Osteoblast (primary cell): ENCODE measurements at regions not wholly inside any gene's neighbourhood (a gene's known extent, or its start where the extent isn't known, plus 50 kb on each side); places are given as distances from the start of the nearest gene placed in this dataset.
"Not testable (repeated sequence)": the region's sequence is repeated elsewhere in the genome, so short reads cannot be mapped to it uniquely, and the experiment has no call there.

Experiments
- DNase-seq: peaks from one replicate; pipeline ENCODE4 v3.0.0; 2011; ENCODE audit warnings: low spot score, mixed read lengths; ENCODE audit not compliant: insufficient read length; ENCODE audit errors: missing footprints
- H2AFZ ChIP-seq: 2 replicates; pipeline ENCODE4 v1.6.0; 2011; ENCODE audit warnings: mild to moderate bottlenecking, low read length
- H3K27ac ChIP-seq: 2 replicates; pipeline ENCODE4 v1.5.1; 2011; ENCODE audit warnings: mild to moderate bottlenecking, low read depth, low read length, moderate library complexity
- H3K27me3 ChIP-seq: 2 replicates; pipeline ENCODE4 v1.6.0; 2012; ENCODE audit warnings: mild to moderate bottlenecking, control low read depth, inconsistent platforms, low read length, moderate library complexity; ENCODE audit not compliant: insufficient read depth
- H3K36me3 ChIP-seq: 2 replicates; pipeline ENCODE4 v1.5.1; 2011; ENCODE audit warnings: mild to moderate bottlenecking, low read length, control low read depth, moderate library complexity; ENCODE audit not compliant: insufficient read depth
- H3K4me1 ChIP-seq: 2 replicates; pipeline ENCODE4 v1.5.1; 2011; ENCODE audit warnings: mild to moderate bottlenecking, low read length, control low read depth, moderate library complexity; ENCODE audit not compliant: insufficient read depth
- H3K4me2 ChIP-seq: 2 replicates; pipeline ENCODE4 v1.6.0; 2011; ENCODE audit warnings: mild to moderate bottlenecking, low read length; ENCODE audit not compliant: insufficient read depth
- H3K4me3 ChIP-seq: fragments of 200-600 bp; sonication (generic); 3 replicates; pipeline ENCODE4 v1.5.1; 2012; ENCODE audit warnings: mild to moderate bottlenecking, low read length, inconsistent platforms; ENCODE audit not compliant: insufficient read depth
- H3K79me2 ChIP-seq: 2 replicates; pipeline ENCODE4 v1.6.0; 2012; ENCODE audit warnings: mild to moderate bottlenecking, low read length, control low read depth, inconsistent platforms; ENCODE audit not compliant: insufficient read depth
- H3K9me3 ChIP-seq: 2 replicates; pipeline ENCODE4 v1.5.1; 2011; ENCODE audit warnings: low read depth, low read length, control low read depth
- H4K20me1 ChIP-seq: 2 replicates; pipeline ENCODE4 v1.6.0; 2012; ENCODE audit warnings: mild to moderate bottlenecking, low read length, control low read depth; ENCODE audit not compliant: insufficient read depth
- TF ChIP-seq, protein P1 (sequence below): IDR thresholded peaks from 2 replicates; pipeline ENCODE4 v1.5.1; 2011; ENCODE audit warnings: mild to moderate bottlenecking, low read depth, low read length, moderate library complexity; ENCODE audit errors: extremely low read depth

GRCh38 chr12:32021346-32021773 is 62.1 kb downstream of the RESF1 start:
- no peak overlapping the region for H3K4me2 ChIP-seq
- H3K4me1 ChIP-seq: no peaks in the 10 kb centered on the region
- no peak overlapping the region for H3K4me3 ChIP-seq
- no peaks in the 10 kb centered on the region for H3K79me2 ChIP-seq
- no peaks in the 10 kb centered on the region for H4K20me1 ChIP-seq
- H3K27ac ChIP-seq: no peak overlapping the region
- no peaks in the 10 kb centered on the region for H3K9me3 ChIP-seq
- DNase-seq: no peak
- no peaks in the 10 kb centered on the region for H3K27me3 ChIP-seq
- no peaks in the 10 kb centered on the region for H3K36me3 ChIP-seq
- no peak overlapping the region for H2AFZ ChIP-seq
- TF ChIP-seq, protein P1, sequence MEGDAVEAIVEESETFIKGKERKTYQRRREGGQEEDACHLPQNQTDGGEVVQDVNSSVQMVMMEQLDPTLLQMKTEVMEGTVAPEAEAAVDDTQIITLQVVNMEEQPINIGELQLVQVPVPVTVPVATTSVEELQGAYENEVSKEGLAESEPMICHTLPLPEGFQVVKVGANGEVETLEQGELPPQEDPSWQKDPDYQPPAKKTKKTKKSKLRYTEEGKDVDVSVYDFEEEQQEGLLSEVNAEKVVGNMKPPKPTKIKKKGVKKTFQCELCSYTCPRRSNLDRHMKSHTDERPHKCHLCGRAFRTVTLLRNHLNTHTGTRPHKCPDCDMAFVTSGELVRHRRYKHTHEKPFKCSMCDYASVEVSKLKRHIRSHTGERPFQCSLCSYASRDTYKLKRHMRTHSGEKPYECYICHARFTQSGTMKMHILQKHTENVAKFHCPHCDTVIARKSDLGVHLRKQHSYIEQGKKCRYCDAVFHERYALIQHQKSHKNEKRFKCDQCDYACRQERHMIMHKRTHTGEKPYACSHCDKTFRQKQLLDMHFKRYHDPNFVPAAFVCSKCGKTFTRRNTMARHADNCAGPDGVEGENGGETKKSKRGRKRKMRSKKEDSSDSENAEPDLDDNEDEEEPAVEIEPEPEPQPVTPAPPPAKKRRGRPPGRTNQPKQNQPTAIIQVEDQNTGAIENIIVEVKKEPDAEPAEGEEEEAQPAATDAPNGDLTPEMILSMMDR: no peak

DNA sequence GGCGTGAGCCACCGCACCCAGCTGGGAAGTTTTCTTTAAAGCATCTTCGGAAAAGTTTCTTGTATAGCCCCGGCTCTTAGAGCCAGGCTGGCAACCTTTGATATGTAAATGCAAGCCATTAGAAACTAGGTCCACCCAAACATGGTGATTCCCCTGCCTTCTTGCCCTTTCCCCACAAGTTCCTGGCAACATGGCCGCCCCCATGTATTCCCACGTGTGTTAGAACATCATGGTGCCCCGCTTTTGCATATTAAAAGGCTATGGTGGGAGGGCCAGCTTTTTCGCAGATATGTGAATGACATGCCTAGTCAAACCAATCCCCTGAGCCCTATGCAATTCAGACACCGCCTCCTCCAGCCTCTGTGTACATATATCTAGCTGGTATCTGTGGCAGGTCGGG is 63.2 kb downstream of the RESF1 start:
- not testable (repeated sequence) for H3K79me2 ChIP-seq, H2AFZ ChIP-seq, H3K36me3 ChIP-seq, DNase-seq, H3K4me2 ChIP-seq, H3K27ac ChIP-seq, H3K9me3 ChIP-seq, H3K4me1 ChIP-seq, H3K27me3 ChIP-seq, H4K20me1 ChIP-seq, H3K4me3 ChIP-seq

DNA sequence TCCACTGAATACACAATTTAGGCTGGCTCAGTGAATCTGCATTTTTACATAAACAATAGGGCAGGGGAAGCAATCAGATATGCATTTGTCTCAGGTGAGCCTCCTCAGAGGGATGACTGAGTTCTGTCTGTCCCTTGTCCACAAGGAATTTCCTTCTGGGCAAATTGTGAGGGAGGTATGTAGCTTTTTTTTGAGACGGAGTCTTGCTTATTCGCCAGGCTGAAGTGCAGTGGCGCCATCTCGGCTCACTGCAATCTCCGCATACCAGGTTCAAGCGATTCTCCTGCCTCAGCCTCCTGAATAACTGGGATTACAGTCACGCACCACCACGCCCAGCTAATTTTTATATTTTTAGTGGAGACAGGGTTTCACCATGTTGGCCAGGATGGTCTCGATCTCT is 64.6 kb downstream of the RESF1 start:
- H3K27ac ChIP-seq, H3K27me3 ChIP-seq, H3K4me2 ChIP-seq, H3K79me2 ChIP-seq, H2AFZ ChIP-seq, H3K4me1 ChIP-seq, H3K9me3 ChIP-seq, H3K36me3 ChIP-seq, H3K4me3 ChIP-seq, DNase-seq, H4K20me1 ChIP-seq: not testable (repeated sequence)

DNA sequence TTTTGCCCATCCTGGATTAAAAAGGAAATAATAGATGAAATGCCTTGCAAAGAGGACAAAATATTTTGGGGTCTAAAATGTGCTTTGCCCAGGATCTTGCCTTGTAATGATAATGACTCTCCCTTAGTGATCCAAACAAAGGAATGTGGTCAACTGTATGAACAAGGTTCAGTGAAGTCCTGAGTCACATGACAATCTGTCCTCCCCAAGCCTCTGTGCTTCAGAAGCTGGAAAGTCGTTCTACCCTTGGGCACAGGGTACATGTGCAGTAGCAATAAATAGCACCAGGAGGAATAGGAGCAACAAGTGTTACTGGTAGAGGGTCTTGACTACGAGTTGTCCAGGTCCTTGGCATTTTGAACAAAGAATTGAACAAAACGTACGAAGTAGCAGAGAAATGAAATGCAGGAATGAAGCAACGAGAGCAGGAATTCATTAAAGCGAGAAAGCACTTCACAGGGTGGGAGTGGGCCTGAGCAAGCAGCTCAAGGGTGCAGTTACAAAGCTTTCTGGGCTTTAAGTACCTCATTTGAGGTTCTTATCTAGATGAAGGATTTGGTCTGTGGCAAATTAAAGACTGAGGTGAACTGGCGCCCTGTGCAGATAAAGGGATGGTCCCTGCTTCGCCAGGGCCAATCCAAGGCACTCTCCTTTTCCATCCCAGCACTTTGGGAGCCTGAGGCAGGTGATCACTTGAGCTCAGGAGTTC is 65.8 kb downstream of the RESF1 start:
- H2AFZ ChIP-seq: no peak overlapping the region
- no peaks in the 10 kb centered on the region for H3K79me2 ChIP-seq
- TF ChIP-seq, protein P1: no peak
- H3K9me3 ChIP-seq: no peaks in the 10 kb centered on the region
- H3K4me1 ChIP-seq: no peaks in the 10 kb centered on the region
- no peaks in the 10 kb centered on the region for H3K36me3 ChIP-seq
- no peak overlapping the region for H3K4me2 ChIP-seq
- no peak overlapping the region for H3K4me3 ChIP-seq
- H3K27me3 ChIP-seq: no peaks in the 10 kb centered on the region
- no peak for DNase-seq
- no peak overlapping the region for H3K27ac ChIP-seq
- H4K20me1 ChIP-seq: no peaks in the 10 kb centered on the region

- Histone ChIP-seq H3K79me2 (no peaks in the 10 kb centered on the region), H2AFZ (no peak overlapping the region), H3K4me1 (no peaks in the 10 kb centered on the region), H3K27ac (no peak overlapping the region), H3K4me2 (no peak overlapping the region), H3K36me3 (no peaks in the 10 kb centered on the region), H3K4me3 (no peak overlapping the region), H3K27me3 (no peaks in the 10 kb centered on the region), H3K9me3 (no peaks in the 10 kb centered on the region), H4K20me1 (no peaks in the 10 kb centered on the region)
- DNase-seq: no peak
- TF ChIP-seq, protein P1: no peak
Observed at GRCh38 chr12:32025906-32026305, 66.7 kb downstream of the RESF1 start.
